C4-2B (cell line): ENCODE measurements at regions not wholly inside any gene's neighbourhood (a gene's known extent, or its start where the extent isn't known, plus 50 kb on each side); places are given as distances from the start of the nearest gene placed in this dataset.
"Not testable (repeated sequence)": the region's sequence is repeated elsewhere in the genome, so short reads cannot be mapped to it uniquely, and the experiment has no call there.

Source experiments
- CTCF ChIP-seq: fragments of 450-650 bp; conservative IDR thresholded peaks from 2 replicates; pipeline ENCODE4 v1.5.1; 2017; ENCODE audit warnings: mild to moderate bottlenecking
- ZFX ChIP-seq: fragments of 450-650 bp; IDR thresholded peaks from 2 replicates; pipeline ENCODE4 v1.6.1; 2017

GRCh38 chr1:191448279-191448678 is 710.0 kb upstream of the RGS18 start:
- not testable (repeated sequence) for TF ChIP-seq CTCF, ZFX
